CD4-positive, CD25-positive, alpha-beta regulatory T cell (primary cell): ENCODE measurements at regions not wholly inside any gene's neighbourhood (a gene's known extent, or its start where the extent isn't known, plus 50 kb on each side); places are given as distances from the start of the nearest gene placed in this dataset.

ENCODE experiments used
- ATAC-seq, 2 donors: fragments of 150-1000 bp; cut with Tn5 transposase; one replicate each; pipeline ENCODE4 v1.10.0; 2021; ENCODE audit warnings: low read depth in 2 of 2, moderate number of reproducible peaks in 2 of 2, moderate library complexity in 1 of 2
- DNase-seq, 3 donors: peaks; one replicate each; pipeline versions ENCODE4 v3.0.0 to v3.0.0-alpha.2; 2012 to 2022; ENCODE audit warnings: mixed read lengths in 1 of 3
- H3K27ac ChIP-seq: one replicate; pipeline ENCODE4 v1.7.0; 2013; ENCODE audit warnings: mild to moderate bottlenecking, low read length; ENCODE audit not compliant: insufficient read depth, poor library complexity, severe bottlenecking
- H3K27me3 ChIP-seq: one replicate; pipeline ENCODE4 v1.7.0; 2013; ENCODE audit warnings: low read length; ENCODE audit not compliant: control insufficient read depth, insufficient read depth
- H3K36me3 ChIP-seq: one replicate; pipeline ENCODE4 v1.7.0; 2013; ENCODE audit warnings: mild to moderate bottlenecking, low read length, moderate library complexity; ENCODE audit not compliant: control insufficient read depth, insufficient read depth
- H3K4me1 ChIP-seq: 2 replicates; pipeline ENCODE4 v1.7.0; 2013; ENCODE audit warnings: mild to moderate bottlenecking, low read length; ENCODE audit not compliant: insufficient read depth, control insufficient read depth, poor library complexity, severe bottlenecking
- H3K4me3 ChIP-seq: one replicate; pipeline ENCODE4 v1.7.0; 2013; ENCODE audit warnings: low read depth, mild to moderate bottlenecking, low read length, moderate library complexity
- H3K9me3 ChIP-seq, 2 experiments: 1 replicate in 1 of 2; 2 replicates in 1 of 2; pipeline ENCODE4 v1.7.0; 2013; ENCODE audit warnings: low read length in 2 of 2, mild to moderate bottlenecking in 1 of 2, moderate library complexity in 1 of 2; ENCODE audit not compliant: control insufficient read depth in 2 of 2
- H3K27ac Mint-ChIP-seq, 3 donors: one replicate each; pipeline ENCODE4 v1.8.0; 2020 to 2022; ENCODE audit warnings: mild to moderate bottlenecking in 3 of 3, mixed read lengths in 3 of 3, moderate library complexity in 2 of 3
- H3K27me3 Mint-ChIP-seq: one replicate; pipeline ENCODE4 v1.8.0; 2022; ENCODE audit warnings: mild to moderate bottlenecking, mixed read lengths
- H3K36me3 Mint-ChIP-seq: one replicate; pipeline ENCODE4 v1.8.0; 2020; ENCODE audit warnings: mixed read lengths
- H3K4me1 Mint-ChIP-seq, 4 donors: one replicate each; pipeline ENCODE4 v1.8.0; 2020 to 2022; ENCODE audit warnings: mixed read lengths in 4 of 4, mild to moderate bottlenecking in 1 of 4
- H3K4me3 Mint-ChIP-seq, 4 donors: one replicate each; pipeline ENCODE4 v1.8.0; 2020 to 2022; ENCODE audit warnings: mild to moderate bottlenecking in 4 of 4, mixed read lengths in 4 of 4, moderate library complexity in 3 of 4
- H3K9me3 Mint-ChIP-seq, 7 donors: one replicate each; pipeline ENCODE4 v1.8.0; 2020 to 2022; ENCODE audit warnings: mixed read lengths in 7 of 7, mild to moderate bottlenecking in 3 of 7, moderate library complexity in 2 of 7

GRCh38 chr6:117034547-117034946 lies 157.5 kb downstream of the RFX6 start:
- Mint-ChIP-seq H3K36me3 (no peaks in the 10 kb centered on the region), H3K27ac (no peak overlapping the region), H3K4me3 (no peak overlapping the region), H3K9me3 (peaks cover 0 to 4% (median 2%) of the 10 kb centered on the region in 7 donors), H3K27me3 (no peaks in the 10 kb centered on the region), H3K4me1 (no peaks in the 10 kb centered on the region)
- ATAC-seq: no peak
- Histone ChIP-seq H3K27me3 (no peaks in the 10 kb centered on the region), H3K4me3 (no peak overlapping the region), H3K36me3 (no peaks in the 10 kb centered on the region), H3K4me1 (no peaks in the 10 kb centered on the region), H3K9me3 (no peaks in the 10 kb centered on the region), H3K27ac (no peak overlapping the region)
- DNase-seq: no peak

GRCh38 chr6:117034971-117035370 lies 157.9 kb downstream of the RFX6 start:
- Histone ChIP-seq H3K27ac (no peak overlapping the region), H3K36me3 (no peaks in the 10 kb centered on the region), H3K27me3 (no peaks in the 10 kb centered on the region), H3K4me1 (no peaks in the 10 kb centered on the region), H3K4me3 (no peak overlapping the region), H3K9me3 (no peaks in the 10 kb centered on the region)
- Mint-ChIP-seq H3K27ac (no peak overlapping the region), H3K36me3 (no peaks in the 10 kb centered on the region), H3K9me3 (peaks cover 0 to 9% (median 2%) of the 10 kb centered on the region in 7 donors), H3K27me3 (no peaks in the 10 kb centered on the region), H3K4me1 (no peaks in the 10 kb centered on the region), H3K4me3 (no peak overlapping the region)
- DNase-seq (no peak), ATAC-seq (no peak)

- Histone ChIP-seq H3K27me3 (no peaks in the 10 kb centered on the region), H3K4me1 (no peaks in the 10 kb centered on the region), H3K27ac (no peak overlapping the region), H3K4me3 (no peak overlapping the region), H3K9me3 (no peaks in the 10 kb centered on the region), H3K36me3 (no peaks in the 10 kb centered on the region)
- Mint-ChIP-seq H3K27me3 (no peaks in the 10 kb centered on the region), H3K4me3 (no peak overlapping the region), H3K36me3 (no peaks in the 10 kb centered on the region), H3K4me1 (no peaks in the 10 kb centered on the region), H3K9me3 (peaks cover 0 to 30% (median 7%) of the 10 kb centered on the region in 7 donors), H3K27ac (no peak overlapping the region)
- DNase-seq (no peak), ATAC-seq (no peak)
These were observed 173.3 kb downstream of the RFX6 start for GRCh38 chr6:117050301-117050700.

GRCh38 chr6:117072134-117072533 lies 193.2 kb upstream of the VGLL2 start:
- H3K4me3 Mint-ChIP-seq: no peak overlapping the region
- H3K27me3 Mint-ChIP-seq: no peaks in the 10 kb centered on the region

GRCh38 chr6:117072781-117073180 lies 192.6 kb upstream of the VGLL2 start:
- H3K36me3 Mint-ChIP-seq: no peaks in the 10 kb centered on the region
- H3K27me3 Mint-ChIP-seq: no peaks in the 10 kb centered on the region
- peaks cover 0 to 5% (median 2%) of the 10 kb centered on the region in 7 donors for H3K9me3 Mint-ChIP-seq
- no peak overlapping the region for H3K27ac Mint-ChIP-seq
- Histone ChIP-seq H3K9me3 (no peaks in the 10 kb centered on the region), H3K27me3 (no peaks in the 10 kb centered on the region), H3K4me3 (no peak overlapping the region), H3K27ac (no peak overlapping the region), H3K4me1 (no peaks in the 10 kb centered on the region), H3K36me3 (no peaks in the 10 kb centered on the region)
- no peaks in the 10 kb centered on the region for H3K4me1 Mint-ChIP-seq
- ATAC-seq (no peak), DNase-seq (no peak)
- H3K4me3 Mint-ChIP-seq: no peak overlapping the region

More at GRCh38 chr6:117072134-117072533, 193.2 kb upstream of the VGLL2 start:
- no peak overlapping the region for H3K27ac ChIP-seq
- H3K36me3 ChIP-seq: no peaks in the 10 kb centered on the region
- no peak for ATAC-seq
- Mint-ChIP-seq H3K27ac (no peak overlapping the region), H3K36me3 (no peaks in the 10 kb centered on the region), H3K4me1 (no peaks in the 10 kb centered on the region), H3K9me3 (peaks cover 0 to 4% (median 2%) of the 10 kb centered on the region in 7 donors)
- DNase-seq: no peak
- H3K4me1 ChIP-seq: no peaks in the 10 kb centered on the region
- H3K27me3 ChIP-seq: no peaks in the 10 kb centered on the region
- no peaks in the 10 kb centered on the region for H3K9me3 ChIP-seq
- no peak overlapping the region for H3K4me3 ChIP-seq

- H3K27ac Mint-ChIP-seq: no peak overlapping the region
- peaks cover 0 to 5% (median 2%) of the 10 kb centered on the region in 7 donors for H3K9me3 Mint-ChIP-seq
- H3K27me3 Mint-ChIP-seq: no peaks in the 10 kb centered on the region
- Histone ChIP-seq H3K27me3 (no peaks in the 10 kb centered on the region), H3K4me1 (no peaks in the 10 kb centered on the region), H3K36me3 (no peaks in the 10 kb centered on the region), H3K9me3 (no peaks in the 10 kb centered on the region), H3K27ac (no peak overlapping the region), H3K4me3 (no peak overlapping the region)
- DNase-seq (no peak), ATAC-seq (no peak)
- no peaks in the 10 kb centered on the region for H3K36me3 Mint-ChIP-seq
- H3K4me1 Mint-ChIP-seq: no peaks in the 10 kb centered on the region
- no peak overlapping the region for H3K4me3 Mint-ChIP-seq
These were observed 190.7 kb upstream of the VGLL2 start for GRCh38 chr6:117074672-117075071.

GRCh38 chr6:117075218-117075617 lies 190.1 kb upstream of the VGLL2 start:
- Mint-ChIP-seq H3K27me3 (no peaks in the 10 kb centered on the region), H3K36me3 (no peaks in the 10 kb centered on the region), H3K4me3 (no peak overlapping the region), H3K9me3 (peaks cover 0 to 4% (median 3%) of the 10 kb centered on the region in 7 donors), H3K4me1 (no peaks in the 10 kb centered on the region), H3K27ac (no peak overlapping the region)
- no peaks in the 10 kb centered on the region for H3K4me1 ChIP-seq
- H3K27me3 ChIP-seq: no peaks in the 10 kb centered on the region
- ATAC-seq: no peak
- no peak overlapping the region for H3K4me3 ChIP-seq
- no peaks in the 10 kb centered on the region for H3K36me3 ChIP-seq
- no peaks in the 10 kb centered on the region for H3K9me3 ChIP-seq
- no peak for DNase-seq
- H3K27ac ChIP-seq: no peak overlapping the region

- DNase-seq (no peak), ATAC-seq (no peak)
- H3K27me3 Mint-ChIP-seq: no peaks in the 10 kb centered on the region
These were observed 189.3 kb upstream of the VGLL2 start for GRCh38 chr6:117076076-117076475.

More at GRCh38 chr6:117076076-117076475, 189.3 kb upstream of the VGLL2 start:
- no peak overlapping the region for H3K27ac Mint-ChIP-seq
- no peaks in the 10 kb centered on the region for H3K27me3 ChIP-seq
- no peak overlapping the region for H3K27ac ChIP-seq
- H3K4me3 ChIP-seq: no peak overlapping the region
- H3K4me1 ChIP-seq: no peaks in the 10 kb centered on the region
- no peaks in the 10 kb centered on the region for H3K36me3 Mint-ChIP-seq
- H3K9me3 ChIP-seq: no peaks in the 10 kb centered on the region
- peaks cover 0 to 4% (median 1%) of the 10 kb centered on the region in 7 donors for H3K9me3 Mint-ChIP-seq
- H3K4me3 Mint-ChIP-seq: no peak overlapping the region
- no peaks in the 10 kb centered on the region for H3K4me1 Mint-ChIP-seq
- no peaks in the 10 kb centered on the region for H3K36me3 ChIP-seq
